ENCODE measurements at regions not wholly inside any gene's neighbourhood (a gene's known extent, or its start where the extent isn't known, plus 50 kb on each side); places are given as distances from the start of the nearest gene placed in this dataset.
"Not testable (repeated sequence)": the region's sequence is repeated elsewhere in the genome, so short reads cannot be mapped to it uniquely, and the experiment has no call there.

GRCh38 chr15:62849316-62850106, 193.0 kb upstream of the TPM1 start:
- no peak for DNase-seq

GRCh38 chr15:62850318-62850717, 192.2 kb upstream of the TPM1 start:
- DNase-seq: no peak

- no peak for DNase-seq
Measured at GRCh38 chr15:62850791-62851291, 191.7 kb upstream of the TPM1 start.

- DNase-seq: no peak
Measured at GRCh38 chr15:62853114-62853840, 189.3 kb upstream of the TPM1 start.

GRCh38 chr15:62853841-62854225, 188.7 kb upstream of the TPM1 start:
- DNase-seq: no peak

GRCh38 chr15:62854420-62855084, 188.0 kb upstream of the TPM1 start:
- DNase-seq: no peak

- DNase-seq: no peak
Measured at GRCh38 chr15:62855085-62855476, 187.5 kb upstream of the TPM1 start.

GRCh38 chr15:62856466-62857246, 185.9 kb upstream of the TPM1 start:
- no peak for DNase-seq

GRCh38 chr15:62857411-62857853, 185.1 kb upstream of the TPM1 start:
- no peak for DNase-seq

GRCh38 chr15:62858343-62858742, 184.2 kb upstream of the TPM1 start:
- no peak for DNase-seq

- DNase-seq: no peak
Measured at GRCh38 chr15:62862717-62863116, 179.8 kb upstream of the TPM1 start.

- no peak for DNase-seq
Measured at GRCh38 chr15:62866366-62866765, 176.2 kb upstream of the TPM1 start.

GRCh38 chr15:62867844-62868243, 174.7 kb upstream of the TPM1 start:
- no peak for DNase-seq

- no peak for DNase-seq
Measured at GRCh38 chr15:62868507-62868906, 174.0 kb upstream of the TPM1 start.

- DNase-seq: no peak
Measured at GRCh38 chr15:62869116-62869515, 173.4 kb upstream of the TPM1 start.

GRCh38 chr15:62870216-62870615, 172.3 kb upstream of the TPM1 start:
- no peak for DNase-seq

- not testable (repeated sequence) for DNase-seq
Measured at GRCh38 chr15:62870701-62871100, 171.8 kb upstream of the TPM1 start.

- DNase-seq: no peak
Measured at GRCh38 chr15:62873203-62873602, 169.3 kb upstream of the TPM1 start.

GRCh38 chr15:62874064-62874463, 168.5 kb upstream of the TPM1 start:
- DNase-seq: no peak

GRCh38 chr15:62874959-62875625, 167.5 kb upstream of the TPM1 start:
- DNase-seq: no peak

- no peak for DNase-seq
Measured at GRCh38 chr15:62875626-62876021, 166.9 kb upstream of the TPM1 start.

GRCh38 chr15:62877276-62877857, 165.2 kb upstream of the TPM1 start:
- DNase-seq: no peak

All from NCI-H1930 (cell line).